GM19467 (cell line): ENCODE measurements at regions not wholly inside any gene's neighbourhood (a gene's known extent, or its start where the extent isn't known, plus 50 kb on each side); places are given as distances from the start of the nearest gene placed in this dataset.
"Not testable (repeated sequence)": the region's sequence is repeated elsewhere in the genome, so short reads cannot be mapped to it uniquely, and the experiment has no call there.

Source experiments
- ATAC-seq: cut with Tn5 transposase; IDR thresholded peaks from one replicate; pipeline ENCODE4 v1.9.1; 2021; ENCODE audit warnings: mild to moderate bottlenecking, moderate library complexity; ENCODE audit not compliant: unreplicated experiment

- ATAC-seq, result no peak
Observed at GRCh38 chr13:54573186-54573585, 1544.6 kb downstream of the OLFM4 start.

- no peak for ATAC-seq
Observed at GRCh38 chr13:54574791-54575190, 1546.2 kb downstream of the OLFM4 start.

- ATAC-seq, result no peak
Observed at GRCh38 chr13:54591540-54591939, 1562.9 kb downstream of the OLFM4 start.

GRCh38 chr13:54592201-54592600, 1563.6 kb downstream of the OLFM4 start:
- ATAC-seq, result no peak

GRCh38 chr13:54593504-54593903, 1564.9 kb downstream of the OLFM4 start:
- no peak for ATAC-seq

GRCh38 chr13:54597540-54598088, 1569.0 kb downstream of the OLFM4 start:
- ATAC-seq, result no peak

- ATAC-seq, result no peak
Observed at GRCh38 chr13:54599413-54599812, 1570.8 kb downstream of the OLFM4 start.

- no peak for ATAC-seq
Observed at GRCh38 chr13:54606944-54607343, 1578.3 kb downstream of the OLFM4 start.

GRCh38 chr13:54607421-54607820, 1578.8 kb downstream of the OLFM4 start:
- no peak for ATAC-seq

- no peak for ATAC-seq
Observed at GRCh38 chr13:54611390-54611789, 1582.8 kb downstream of the OLFM4 start.

GRCh38 chr13:54614726-54615125, 1586.1 kb downstream of the OLFM4 start:
- ATAC-seq, result no peak

GRCh38 chr13:54626504-54626903, 1597.9 kb downstream of the OLFM4 start:
- not testable (repeated sequence) for ATAC-seq

- no peak for ATAC-seq
Observed at GRCh38 chr13:54627646-54628372, 1599.2 kb downstream of the OLFM4 start.

GRCh38 chr13:54628383-54628782, 1599.8 kb downstream of the OLFM4 start:
- no peak for ATAC-seq

GRCh38 chr13:54633456-54633855, 1604.8 kb downstream of the OLFM4 start:
- no peak for ATAC-seq

- ATAC-seq, result no peak
Observed at GRCh38 chr13:54636231-54636630, 1607.6 kb downstream of the OLFM4 start.

GRCh38 chr13:54637366-54637765, 1608.8 kb downstream of the OLFM4 start:
- ATAC-seq, result no peak

GRCh38 chr13:54640719-54641118, 1612.1 kb downstream of the OLFM4 start:
- no peak for ATAC-seq

GRCh38 chr13:54643863-54644262, 1615.2 kb downstream of the OLFM4 start:
- ATAC-seq, result no peak

GRCh38 chr13:54647275-54647674, 1618.7 kb downstream of the OLFM4 start:
- no peak for ATAC-seq

- ATAC-seq, result no peak
Observed at GRCh38 chr13:54657588-54657987, 1629.0 kb downstream of the OLFM4 start.

- ATAC-seq, result no peak
Observed at GRCh38 chr13:54658771-54659170, 1630.2 kb downstream of the OLFM4 start.

- ATAC-seq, result no peak
Observed at GRCh38 chr13:54660277-54660676, 1631.7 kb downstream of the OLFM4 start.
